IMR-90 (cell line): ENCODE measurements at regions not wholly inside any gene's neighbourhood (a gene's known extent, or its start where the extent isn't known, plus 50 kb on each side); places are given as distances from the start of the nearest gene placed in this dataset.

ENCODE experiments used
- ATAC-seq: fragments of 200-7000 bp; cut with Tn5 transposase; 2 replicates; pipeline ENCODE4 v1.9.1; 2020; ENCODE audit warnings: low read depth, mild to moderate bottlenecking, moderate library complexity
- BruUV-seq: library from RNA; stranded (reverse); fragments of 400-500 nt; replicated peaks from 2 replicates; lab custom pipeline; 2021; lab: Mats Ljungman, UMichigan
- CTCF ChIA-PET: fragments of 300-600 bp; formaldehyde crosslinking; extraction: SDS; loops from one replicate; lab custom pipeline; 2021; ENCODE audit warnings: antibody characterized with exemption; lab: Yijun Ruan, JAX
- POLR2A ChIA-PET: fragments of 300-600 bp; sonication (Branson Sonifier 250); formaldehyde crosslinking; loops from one replicate; lab custom pipeline; 2022; ENCODE audit warnings: antibody characterized with exemption; ENCODE audit not compliant: unreplicated experiment; lab: Charles Lee
- DNase-seq: peaks from one replicate; pipeline ENCODE4 v3.0.0; 2013
- H2AFZ ChIP-seq: replicated peaks from 2 replicates; pipeline ENCODE3; 2013; ENCODE audit warnings: low read length, mild to moderate bottlenecking; ENCODE audit not compliant: poor library complexity
- H2AK5ac ChIP-seq: 2 replicates; pipeline ENCODE4 v1.6.1; 2013; ENCODE audit warnings: low read depth, low read length, inconsistent platforms
- H2AK9ac ChIP-seq: replicated peaks from 2 replicates; pipeline ENCODE3; 2013; ENCODE audit warnings: mild to moderate bottlenecking, low read depth, low read length, moderate library complexity; ENCODE audit not compliant: poor library complexity
- H2BK120ac ChIP-seq: 2 replicates; pipeline ENCODE4 v1.6.1; 2013; ENCODE audit warnings: low read depth, low read length, inconsistent platforms
- H2BK15ac ChIP-seq: 3 replicates; pipeline ENCODE4 v1.6.1; 2013; ENCODE audit warnings: low read depth, low read length, inconsistent platforms
- H2BK20ac ChIP-seq: 2 replicates; pipeline ENCODE4 v1.6.1; 2013; ENCODE audit warnings: low read depth, mild to moderate bottlenecking, inconsistent platforms, low read length, moderate library complexity
- H2BK5ac ChIP-seq: 2 replicates; pipeline ENCODE4 v1.6.1; 2013; ENCODE audit warnings: mild to moderate bottlenecking, low read depth, low read length, inconsistent platforms; ENCODE audit not compliant: poor library complexity, severe bottlenecking
- H3K14ac ChIP-seq: replicated peaks from 2 replicates; pipeline ENCODE4 v1.6.1; 2013; ENCODE audit warnings: low read depth, low read length, inconsistent platforms
- H3K18ac ChIP-seq: 2 replicates; pipeline ENCODE4 v1.6.1; 2013; ENCODE audit warnings: low read depth, low read length, control low read depth
- H3K23ac ChIP-seq: 2 replicates; pipeline ENCODE4 v1.6.1; 2013; ENCODE audit warnings: low read depth, low read length, inconsistent platforms
- H3K27ac ChIP-seq: 2 replicates; pipeline ENCODE4 v1.5.1; 2013; ENCODE audit warnings: mild to moderate bottlenecking, control low read depth, low read length; ENCODE audit not compliant: insufficient read depth
- H3K27me3 ChIP-seq: 2 replicates; pipeline ENCODE4 v1.6.1; 2013; ENCODE audit warnings: low read length; ENCODE audit not compliant: control insufficient read depth, insufficient read depth
- H3K36me3 ChIP-seq: 2 replicates; pipeline ENCODE4 v1.6.1; 2013; ENCODE audit warnings: low read length, mixed read lengths; ENCODE audit not compliant: control insufficient read depth, insufficient read depth
- H3K4ac ChIP-seq: 2 replicates; pipeline ENCODE4 v1.6.1; 2013; ENCODE audit warnings: low read depth, low read length, inconsistent platforms
- H3K4me1 ChIP-seq: 2 replicates; pipeline ENCODE4 v1.6.1; 2013; ENCODE audit warnings: low read length, mixed read lengths; ENCODE audit not compliant: control insufficient read depth, insufficient read depth
- H3K4me2 ChIP-seq: 2 replicates; pipeline ENCODE4 v1.6.1; 2013; ENCODE audit warnings: low read depth, mild to moderate bottlenecking, control low read depth, low read length, moderate library complexity
- H3K4me3 ChIP-seq: 2 replicates; pipeline ENCODE4 v1.5.1; 2013; ENCODE audit warnings: low read depth, mild to moderate bottlenecking, control low read depth, low read length, moderate library complexity; ENCODE audit not compliant: insufficient read depth
- H3K56ac ChIP-seq: 2 replicates; pipeline ENCODE4 v1.6.1; 2013; ENCODE audit warnings: low read length, inconsistent platforms; ENCODE audit not compliant: insufficient read depth; ENCODE audit errors: extremely low read depth
- H3K79me1 ChIP-seq, 2 experiments: 2 replicates each; pipeline ENCODE4 v1.6.1; 2013; ENCODE audit warnings: low read length in 2 of 2, inconsistent platforms in 1 of 2, low read depth in 1 of 2
- H3K9ac ChIP-seq: 2 replicates; pipeline ENCODE4 v1.6.1; 2013; ENCODE audit warnings: low read depth, low read length, control low read depth
- H3K9me1 ChIP-seq: 2 replicates; pipeline ENCODE4 v1.6.1; 2013; ENCODE audit warnings: low read length, inconsistent platforms; ENCODE audit not compliant: insufficient read depth
- H3K9me3 ChIP-seq: 2 replicates; pipeline ENCODE4 v1.6.1; 2013; ENCODE audit warnings: low read length; ENCODE audit not compliant: control insufficient read depth, insufficient read depth
- H4K20me1 ChIP-seq: 2 replicates; pipeline ENCODE4 v1.6.1; 2013; ENCODE audit warnings: low read length, inconsistent platforms; ENCODE audit not compliant: insufficient read depth
- H4K5ac ChIP-seq: 2 replicates; pipeline ENCODE4 v1.6.1; 2013; ENCODE audit warnings: mild to moderate bottlenecking, low read depth, low read length, control low read depth
- H4K8ac ChIP-seq, 2 experiments: 2 replicates each; pipeline ENCODE4 v1.6.1; 2013; ENCODE audit warnings: low read depth in 2 of 2, low read length in 2 of 2, control low read depth in 1 of 2, inconsistent platforms in 1 of 2
- H4K91ac ChIP-seq: 2 replicates; pipeline ENCODE4 v1.6.1; 2013; ENCODE audit warnings: low read depth, low read length, inconsistent platforms; ENCODE audit not compliant: insufficient read depth
- BHLHE40 ChIP-seq: fragments of 150-350 bp; IDR thresholded peaks from 2 replicates; pipeline ENCODE4 v1.6.1; 2016; ENCODE audit warnings: mild to moderate bottlenecking, low read depth, low read length
- CHD1 ChIP-seq: IDR thresholded peaks from 2 replicates; pipeline ENCODE4 v1.6.1; 2012; ENCODE audit warnings: low read depth, low read length, improper control_type of control experiment
- MAFK ChIP-seq: IDR thresholded peaks from 2 replicates; pipeline ENCODE4 v1.6.1; 2012; ENCODE audit warnings: low read depth, low read length, improper control_type of control experiment
- RAD21 ChIP-seq: IDR thresholded peaks from 2 replicates; pipeline ENCODE4 v1.6.1; 2012; ENCODE audit warnings: low read length, improper control_type of control experiment
- RCOR1 ChIP-seq: IDR thresholded peaks from 2 replicates; pipeline ENCODE4 v1.6.1; 2012; ENCODE audit warnings: mild to moderate bottlenecking, low read length, improper control_type of control experiment; ENCODE audit not compliant: insufficient replicate concordance
- WGBS, 2 experiments: methylation state at CpG; one replicate each; pipeline versions ENCODE4 v1.1.5 to v1.1.7; 2013; ENCODE audit warnings: missing lambda C conversion rate in 2 of 2; ENCODE audit not compliant: insufficient read length in 1 of 2; ENCODE audit errors: extremely low coverage in 2 of 2; 5-methylcytosine and 5-hydroxymethylcytosine counted together
- dilution Hi-C: fragments of 300-500 bp; cut with HindIII; formaldehyde crosslinking; loops from one replicate; pipeline ENCODE4 v1.14.3; 2018; ENCODE audit warnings: low sequenced_read_pairs; ENCODE audit not compliant: unreplicated experiment
- in situ Hi-C: fragments of 300-500 bp; cut with MboI; formaldehyde crosslinking; loops from 3 replicates; pipeline ENCODE4 v1.14.3; 2019; ENCODE audit warnings: low sequenced_read_pairs, inconsistent platforms, mixed read lengths
- intact Hi-C: fragments of 100-400 bp; cut with micrococcal nuclease; formaldehyde crosslinking; loops from 2 replicates; pipeline ENCODE4 v1.10.0; 2022

- Histone ChIP-seq H3K79me1 (no peaks in the 10 kb centered on the region), H4K8ac (no peak overlapping the region), H3K18ac (no peak overlapping the region), H2BK120ac (no peak overlapping the region), H3K4me1 (no peaks in the 10 kb centered on the region), H3K9me1 (no peaks in the 10 kb centered on the region), H3K27me3 (no peaks in the 10 kb centered on the region), H2BK5ac (no peak overlapping the region), H2BK20ac (no peak overlapping the region), H4K20me1 (no peaks in the 10 kb centered on the region), H3K27ac (no peak overlapping the region), H3K56ac (no peak overlapping the region), H2AK9ac (no peak overlapping the region), H2AK5ac (no peak overlapping the region), H2AFZ (no peak overlapping the region), H3K14ac (no peak overlapping the region), H2BK15ac (no peak overlapping the region), H3K4ac (no peak overlapping the region), H3K4me3 (no peak overlapping the region), H3K23ac (no peak overlapping the region), H3K9me3 (no peaks in the 10 kb centered on the region), H3K9ac (no peak overlapping the region), H4K91ac (no peak overlapping the region), H3K36me3 (no peaks in the 10 kb centered on the region), H4K5ac (no peak overlapping the region), H3K4me2 (no peak overlapping the region)
- no CpG with 5 or more reads among the region's 1 CpG for WGBS, 2 experiments
- in situ Hi-C loops (no loop called here), dilution Hi-C loops (no loop called here), intact Hi-C loops (no loop called here)
- no TSS peak for BruUV-seq
- TF ChIP-seq RAD21: no peak
- no peak for TF ChIP-seq RCOR1
- no peak for TF ChIP-seq CHD1
- no peak for TF ChIP-seq BHLHE40
- no peak for TF ChIP-seq MAFK
- POLR2A ChIA-PET: no interaction called here
- ATAC-seq (no peak), DNase-seq (no peak)
- CTCF ChIA-PET: no interaction called here
Measured at GRCh38 chr4:126396703-126397102, 1081.9 kb downstream of the FAT4 start.
